HG03460 (cell line): ENCODE measurements at regions not wholly inside any gene's neighbourhood (a gene's known extent, or its start where the extent isn't known, plus 50 kb on each side); places are given as distances from the start of the nearest gene placed in this dataset.

ENCODE experiments used
- ATAC-seq: cut with Tn5 transposase; IDR thresholded peaks from one replicate; pipeline ENCODE4 v1.9.1; 2021; ENCODE audit not compliant: unreplicated experiment

DNA sequence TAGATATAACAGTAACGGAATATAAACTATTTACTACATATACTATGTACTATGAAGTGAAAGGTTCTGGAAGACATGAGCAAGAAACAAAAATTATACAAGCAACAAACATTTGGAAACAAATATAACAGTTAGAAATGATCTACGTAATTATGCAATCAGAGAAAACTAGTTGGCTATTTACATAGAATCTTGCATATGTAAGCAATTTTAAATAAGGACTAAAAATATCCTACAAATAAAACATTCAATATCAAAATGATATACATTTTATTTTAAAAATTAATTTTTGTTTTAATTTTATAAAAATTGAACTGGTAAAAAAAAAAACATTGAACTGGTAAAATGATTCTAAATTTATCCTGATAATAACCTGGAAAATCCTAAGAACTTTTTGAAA lies 642.5 kb upstream of the PCDH10 start:
- no peak for ATAC-seq

DNA sequence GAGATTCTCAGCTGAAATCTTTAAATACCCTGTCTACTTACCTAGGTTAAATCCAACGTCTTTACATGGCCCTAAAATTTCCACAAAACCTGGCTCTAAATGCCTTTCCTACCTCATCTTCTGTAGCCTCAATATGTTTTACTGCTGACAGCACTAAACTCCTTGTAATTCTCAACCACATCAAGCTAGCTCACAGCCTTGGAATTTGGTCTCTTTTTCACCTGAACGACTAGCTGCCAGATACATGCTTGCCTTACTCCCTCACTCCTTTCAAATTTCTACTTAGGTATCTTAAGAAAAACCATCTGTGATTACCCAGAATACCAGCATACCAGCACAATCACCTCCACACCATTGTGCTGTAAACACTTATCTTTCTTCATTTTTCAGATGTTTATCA lies 635.6 kb upstream of the PCDH10 start:
- no peak for ATAC-seq

DNA sequence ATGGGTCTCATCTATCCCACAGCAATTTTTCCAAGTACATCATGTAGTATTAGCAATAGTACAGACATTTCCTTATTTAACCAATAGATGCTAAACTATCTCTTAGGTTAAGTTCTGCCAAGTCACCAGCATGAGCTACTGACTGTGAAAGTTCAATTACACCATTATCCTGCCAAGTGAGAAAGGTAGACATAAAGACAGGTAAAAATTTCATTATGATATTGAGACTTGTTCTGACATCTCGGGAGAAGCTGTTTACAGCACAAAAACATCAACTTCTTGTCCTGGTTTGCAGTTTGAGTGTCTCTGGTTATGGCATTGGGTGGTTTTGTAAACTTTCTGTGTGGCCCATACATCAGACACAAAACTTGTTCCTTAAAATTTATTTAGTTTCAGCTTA lies 622.4 kb upstream of the PCDH10 start:
- ATAC-seq: no peak

DNA sequence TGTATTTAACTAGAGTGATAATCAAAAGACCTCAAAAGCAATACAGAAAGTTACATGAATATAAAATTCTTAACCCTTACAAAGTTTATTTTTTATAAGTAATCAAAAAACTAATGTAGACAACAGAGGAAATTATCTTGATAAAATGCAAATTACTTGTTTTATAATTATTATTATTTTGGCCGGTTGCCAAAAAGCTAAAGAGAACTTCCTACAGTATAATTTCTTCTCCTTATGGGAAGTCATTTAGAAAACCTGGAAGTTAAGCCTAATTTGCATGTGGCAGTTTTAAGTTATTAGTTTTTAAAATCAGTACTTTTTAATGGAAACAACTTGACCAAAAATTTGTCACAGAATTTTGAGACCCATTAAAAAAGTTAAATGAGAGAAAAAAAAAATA lies 621.3 kb upstream of the PCDH10 start:
- no peak for ATAC-seq

DNA sequence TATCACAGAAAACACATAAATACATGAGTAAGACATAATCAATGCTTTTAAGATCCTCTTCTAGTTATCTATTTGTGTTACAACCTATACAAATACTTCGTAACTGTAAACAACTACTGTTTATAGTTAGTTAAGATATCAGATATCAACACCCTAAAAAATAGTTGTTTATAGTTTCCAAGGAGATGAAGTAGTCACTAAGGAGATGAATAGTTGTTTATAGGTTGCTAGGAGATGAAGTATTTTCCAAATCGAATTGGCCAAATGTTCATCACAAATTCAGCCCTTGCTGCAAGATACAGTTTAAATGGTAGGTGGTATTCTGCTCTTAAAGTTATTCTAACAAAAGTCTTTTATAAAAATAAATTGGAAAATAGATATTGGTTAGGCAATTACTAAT lies 618.2 kb upstream of the PCDH10 start:
- ATAC-seq: no peak

DNA sequence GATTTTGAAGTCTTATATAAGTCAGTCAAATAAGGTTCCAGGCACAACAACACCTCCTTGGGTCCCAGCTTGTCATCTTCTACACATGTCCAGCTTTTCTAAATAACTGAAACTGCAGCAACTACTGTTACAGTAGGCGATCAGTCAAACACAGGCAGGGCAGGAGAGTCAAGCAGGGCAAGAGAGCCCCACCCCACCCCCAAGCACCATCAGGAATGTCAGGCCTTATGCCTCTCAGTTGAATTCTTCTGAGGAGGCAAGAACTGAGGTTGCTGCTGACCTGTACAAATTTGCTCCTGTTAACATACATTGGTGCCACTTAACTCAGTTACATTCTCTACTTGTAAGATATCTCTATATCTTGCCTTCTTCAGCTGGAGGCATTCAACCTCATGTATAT lies 608.8 kb upstream of the PCDH10 start:
- ATAC-seq: no peak

DNA sequence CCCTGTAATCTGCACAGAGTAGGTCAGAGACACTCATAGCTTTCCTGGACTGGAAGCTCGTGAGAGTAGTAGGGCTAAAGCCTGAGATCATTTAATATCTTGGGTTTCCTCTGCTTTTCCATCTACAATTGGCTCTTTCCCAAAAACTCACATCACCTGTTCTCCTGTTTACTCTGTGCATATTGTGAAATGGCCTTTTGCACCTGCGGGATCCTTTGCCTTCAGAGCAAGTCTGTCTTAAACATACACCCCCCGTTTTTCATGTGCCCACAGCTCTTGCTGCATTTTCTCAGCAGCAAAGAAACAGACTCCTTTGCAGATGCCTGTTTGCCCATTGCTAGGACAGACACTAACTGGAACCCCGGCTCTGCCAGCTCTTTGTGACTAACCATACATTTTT lies 608.3 kb upstream of the PCDH10 start:
- no peak for ATAC-seq

DNA sequence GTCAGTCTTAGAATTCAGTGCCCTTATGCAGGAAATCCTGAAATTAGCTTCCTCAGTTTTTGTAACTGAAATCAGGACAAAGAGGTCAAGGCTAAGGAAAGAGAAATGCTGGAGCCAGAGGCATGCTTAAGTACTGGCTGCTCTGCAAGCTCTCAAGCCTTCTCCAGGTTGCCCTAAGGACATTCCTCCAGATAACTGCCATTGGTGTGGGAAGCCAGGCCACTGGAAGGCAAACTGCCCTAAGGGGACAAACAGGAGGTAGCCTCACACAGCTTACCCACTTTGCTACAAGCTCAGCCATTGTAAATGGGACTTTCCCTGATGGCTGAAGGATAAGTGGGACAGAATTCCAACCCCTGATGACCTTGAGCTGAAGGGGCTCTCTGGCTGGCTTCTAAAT lies 606.9 kb upstream of the PCDH10 start:
- ATAC-seq: no peak

DNA sequence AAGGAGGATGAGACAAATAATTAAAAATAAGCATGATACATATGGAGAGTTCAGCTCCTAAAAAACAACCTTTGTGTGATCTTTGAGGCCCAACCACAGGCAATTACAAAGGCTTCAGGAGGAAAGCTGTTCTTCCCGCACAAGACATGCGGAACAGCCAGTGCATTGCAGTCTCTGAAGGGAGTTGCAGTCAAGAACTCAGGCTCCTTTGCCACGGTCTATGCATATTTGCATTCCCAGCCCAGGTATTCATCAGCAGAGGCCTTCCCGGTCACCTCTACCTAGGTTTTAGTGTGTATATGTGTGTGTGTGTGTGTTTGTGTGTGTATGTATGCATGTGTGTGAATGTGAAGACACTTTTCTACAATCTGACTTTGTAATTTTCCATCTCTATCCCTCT lies 600.6 kb upstream of the PCDH10 start:
- ATAC-seq: no peak

DNA sequence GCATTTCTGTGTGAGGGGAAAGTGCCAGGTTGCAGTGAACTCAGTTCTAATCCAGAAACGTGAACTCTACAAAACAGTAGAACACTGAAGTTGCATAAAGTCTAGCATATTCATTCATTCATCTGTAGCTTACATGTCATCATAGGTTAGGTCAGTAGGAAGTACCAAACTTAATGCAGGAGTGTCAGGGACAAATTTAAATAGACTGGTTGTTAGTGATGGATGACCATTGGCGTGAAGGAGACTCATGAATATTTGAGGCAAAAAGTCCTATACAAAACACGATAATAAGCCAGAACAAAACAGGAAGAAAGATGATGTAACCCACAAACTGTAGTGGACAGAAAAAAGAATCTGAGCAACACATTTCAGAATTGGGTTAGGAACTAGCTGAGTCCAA lies 592.8 kb upstream of the PCDH10 start:
- no peak for ATAC-seq

DNA sequence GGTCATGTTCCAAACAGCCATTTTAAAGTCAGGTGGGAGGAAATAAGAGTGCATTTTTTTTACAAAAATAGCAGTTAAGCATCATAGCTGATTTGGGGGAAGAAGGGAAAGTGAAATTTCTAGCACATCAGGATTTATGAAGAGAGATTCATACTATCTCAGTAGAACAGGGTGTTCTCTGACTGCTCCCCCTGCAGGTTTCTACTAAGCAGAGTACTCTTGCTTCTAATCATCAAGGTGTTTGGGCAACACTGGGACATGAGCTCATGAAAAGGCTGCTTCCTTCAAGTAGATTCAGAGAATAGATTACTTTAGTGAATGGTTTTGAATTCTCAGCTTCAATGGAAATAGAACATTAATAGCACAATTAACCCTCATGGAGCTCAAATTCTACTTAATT lies 591.4 kb upstream of the PCDH10 start:
- ATAC-seq: no peak

DNA sequence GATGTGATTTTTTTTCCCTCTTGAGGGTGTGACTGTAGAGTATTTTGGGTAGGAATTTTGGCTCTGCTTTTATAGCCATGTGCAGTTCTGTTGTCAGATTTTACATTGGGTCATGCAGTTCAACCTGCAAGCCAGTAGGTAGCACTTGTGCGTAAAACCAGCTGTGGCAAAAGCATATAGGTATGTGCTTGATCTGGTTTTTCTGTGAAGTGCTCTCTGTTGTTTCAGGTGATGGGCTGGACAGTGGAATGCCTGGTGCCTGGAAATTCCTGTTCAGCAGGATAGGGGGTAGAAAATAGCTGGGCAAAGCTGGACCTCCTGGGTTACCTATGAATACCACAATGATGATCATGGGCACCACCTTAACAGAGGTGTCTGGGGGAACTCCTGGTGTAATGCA lies 584.2 kb upstream of the PCDH10 start:
- ATAC-seq: no peak

DNA sequence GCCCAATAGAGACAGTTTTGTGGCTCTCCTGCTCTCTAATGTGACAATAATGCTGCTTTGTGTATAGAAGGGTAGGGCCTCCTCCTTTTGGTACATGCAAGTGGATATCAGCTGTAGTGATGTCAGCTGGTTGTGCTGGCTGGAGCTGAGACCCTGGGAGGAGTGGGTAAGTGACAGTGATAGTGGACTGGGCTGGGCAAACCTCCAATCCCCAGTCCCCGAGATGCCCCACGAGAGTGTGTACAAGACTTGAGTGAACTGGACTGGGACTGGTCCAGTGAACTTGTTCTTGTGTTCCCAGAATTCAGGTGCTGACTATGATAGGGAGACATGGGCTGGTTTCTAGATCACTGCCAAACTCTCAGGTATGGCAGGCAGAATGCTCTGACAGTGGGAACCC lies 583.6 kb upstream of the PCDH10 start:
- no peak for ATAC-seq

DNA sequence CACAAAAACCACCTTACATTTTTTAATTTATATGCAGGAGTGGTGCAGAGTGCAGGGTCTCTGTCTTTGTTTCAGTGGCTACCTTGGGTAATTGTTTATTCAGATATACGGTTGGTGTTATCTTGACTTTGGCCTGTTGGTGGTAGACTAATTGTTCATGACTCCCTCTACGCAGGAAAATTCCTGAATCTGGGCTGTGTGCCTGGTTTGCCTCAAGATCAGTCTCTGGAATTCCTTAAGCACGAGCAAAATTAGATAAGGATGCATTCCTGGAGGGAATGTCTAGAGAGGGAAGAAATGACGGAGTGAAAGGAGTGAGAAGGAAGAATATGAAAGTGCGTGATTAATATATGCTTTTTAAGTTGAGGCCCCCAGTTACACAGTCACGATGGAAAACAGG lies 576.9 kb upstream of the PCDH10 start:
- no peak for ATAC-seq

DNA sequence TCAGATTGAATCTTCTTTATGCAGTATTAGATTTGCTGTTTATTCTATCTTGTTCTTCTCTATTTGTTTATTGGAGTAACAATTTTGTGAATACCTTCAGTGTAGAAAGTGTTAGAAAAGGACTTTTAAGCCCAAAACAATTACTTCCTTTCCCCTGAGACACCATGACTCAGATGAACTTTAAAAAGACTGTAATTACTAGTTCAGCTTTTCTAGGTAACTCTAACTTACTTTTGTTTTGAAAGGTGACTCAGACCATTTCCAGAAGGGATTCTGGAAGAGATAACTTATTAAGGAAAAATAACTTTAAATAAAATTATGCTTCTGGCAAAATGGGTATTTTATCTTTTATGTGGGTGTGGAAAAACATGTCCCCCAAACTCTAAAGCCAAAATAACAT lies 561.5 kb upstream of the PCDH10 start:
- ATAC-seq: no peak

DNA sequence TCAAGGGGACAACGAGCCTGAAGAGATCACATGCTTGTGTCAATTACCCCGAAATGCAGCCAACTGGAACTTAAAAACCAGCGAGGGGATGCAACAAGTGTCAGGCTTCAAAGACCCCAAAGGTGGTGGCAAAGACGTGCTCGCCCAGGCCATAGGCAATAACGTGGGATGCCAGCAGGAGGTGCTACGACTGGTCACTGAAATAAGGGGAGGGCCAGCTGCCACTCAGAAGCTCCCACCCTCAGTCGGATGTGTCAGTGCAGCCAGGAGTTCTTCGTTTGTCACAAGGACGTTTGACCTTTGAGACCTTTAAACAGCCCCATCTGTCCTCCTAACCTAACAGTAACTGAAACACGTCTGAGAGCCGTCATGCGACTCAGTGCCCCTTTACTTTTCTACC lies 556.8 kb upstream of the PCDH10 start:
- no peak for ATAC-seq

DNA sequence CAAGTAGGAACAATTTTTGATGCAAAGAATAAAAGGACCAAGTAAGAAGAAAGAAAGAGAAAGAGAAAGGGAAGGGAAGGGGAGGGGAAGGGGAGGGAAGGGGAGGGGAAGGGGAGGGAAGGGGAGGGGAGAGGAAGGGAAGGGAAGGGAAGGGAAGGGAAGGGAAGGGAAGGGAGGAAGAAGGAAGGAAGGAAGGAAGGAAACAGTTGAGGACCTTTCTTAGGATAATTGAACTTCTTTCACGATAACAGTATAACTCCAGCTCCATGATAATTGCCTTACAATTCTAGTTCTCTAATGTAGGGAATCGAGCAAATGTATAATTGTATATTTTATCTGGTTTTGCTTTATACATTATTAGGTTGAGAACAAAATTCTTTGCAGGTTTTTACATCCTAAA lies 556.2 kb upstream of the PCDH10 start:
- no peak for ATAC-seq

DNA sequence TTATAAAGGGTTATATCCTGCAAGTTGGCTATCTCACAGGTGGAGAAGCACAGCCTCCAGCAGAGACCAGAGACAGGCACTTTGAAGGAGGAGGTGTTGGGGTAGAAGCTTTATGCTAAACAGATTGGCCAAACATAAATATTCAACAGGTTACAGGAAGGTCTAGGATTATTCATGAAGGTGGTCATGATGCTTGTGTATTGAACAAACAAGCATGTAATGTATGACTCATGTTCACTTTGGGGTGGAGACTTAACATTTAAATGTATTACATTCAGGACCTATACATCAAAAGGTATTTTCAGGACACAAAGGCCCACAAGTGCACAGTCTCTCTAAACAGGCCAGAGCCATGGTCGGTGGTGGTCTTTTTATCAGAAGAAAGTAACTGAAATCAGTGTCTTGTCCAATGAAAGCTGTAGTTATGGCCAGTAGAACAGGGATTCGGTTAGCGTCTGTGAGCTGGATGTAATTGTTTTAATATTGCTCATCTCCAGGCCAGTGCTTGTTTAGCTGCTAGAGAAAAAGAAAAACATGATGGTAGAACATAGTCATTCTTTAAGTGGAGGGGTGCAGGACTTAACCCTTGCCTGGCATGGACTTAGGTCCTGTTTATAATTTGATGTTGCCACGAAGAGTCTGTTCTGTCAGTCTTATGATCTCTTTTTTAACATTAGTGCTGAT lies 555.2 kb upstream of the PCDH10 start:
- ATAC-seq: no peak

DNA sequence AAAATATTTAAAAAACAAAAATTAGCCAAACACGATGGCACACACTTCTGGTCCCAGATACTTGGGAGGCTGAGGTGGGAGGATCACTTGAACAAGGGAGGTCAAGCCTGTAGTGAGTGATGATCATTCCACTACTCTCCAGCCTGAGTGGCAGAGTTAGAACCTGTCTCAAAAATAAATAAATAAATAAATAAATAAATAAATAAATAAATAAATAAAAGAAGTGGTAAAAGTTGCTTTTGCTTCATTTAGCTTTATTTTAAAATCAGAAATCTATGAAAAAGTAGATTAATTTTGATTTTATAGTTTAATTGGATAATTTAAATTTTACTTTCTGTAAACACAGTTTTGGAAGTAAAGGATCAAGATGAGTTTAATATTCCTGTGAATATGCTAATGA lies 552.9 kb upstream of the PCDH10 start:
- no peak for ATAC-seq

DNA sequence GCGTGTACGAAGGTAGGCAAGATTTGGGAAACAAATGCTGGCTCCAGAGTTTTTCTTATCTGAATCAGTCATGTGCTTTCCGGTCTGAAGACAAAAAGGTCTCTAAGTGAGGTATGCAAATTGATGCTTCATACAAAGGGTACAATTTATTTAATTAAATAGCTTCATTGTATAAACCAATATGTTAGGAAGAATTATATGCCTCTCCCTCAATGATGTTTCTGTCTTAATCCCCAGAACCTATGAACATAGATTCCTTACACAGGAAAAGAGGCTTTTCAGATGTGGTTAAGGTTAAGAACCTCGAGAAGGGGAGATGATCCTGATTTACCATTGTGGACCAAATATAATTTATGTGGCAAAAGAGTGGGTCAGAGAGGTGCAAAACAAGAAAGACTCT lies 543.5 kb upstream of the PCDH10 start:
- no peak for ATAC-seq

DNA sequence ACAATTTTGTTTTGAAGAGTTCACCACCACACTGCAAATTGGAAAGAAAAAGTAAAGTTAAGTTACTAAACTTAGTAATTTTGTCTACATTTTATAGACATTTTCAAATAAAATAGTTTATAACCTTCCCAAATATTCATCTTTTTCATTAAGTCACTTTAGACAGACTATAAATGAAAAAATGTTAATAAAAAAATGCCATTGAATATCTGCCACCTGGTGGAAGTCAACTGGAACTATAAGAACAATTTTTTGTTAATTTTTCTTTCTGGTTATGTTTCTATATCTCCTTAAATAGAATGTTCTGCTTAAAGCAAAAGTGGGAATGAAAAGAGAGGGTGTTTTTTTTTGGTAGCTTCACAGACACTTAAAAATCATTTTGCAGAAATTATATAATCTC lies 534.4 kb upstream of the PCDH10 start:
- no peak for ATAC-seq

DNA sequence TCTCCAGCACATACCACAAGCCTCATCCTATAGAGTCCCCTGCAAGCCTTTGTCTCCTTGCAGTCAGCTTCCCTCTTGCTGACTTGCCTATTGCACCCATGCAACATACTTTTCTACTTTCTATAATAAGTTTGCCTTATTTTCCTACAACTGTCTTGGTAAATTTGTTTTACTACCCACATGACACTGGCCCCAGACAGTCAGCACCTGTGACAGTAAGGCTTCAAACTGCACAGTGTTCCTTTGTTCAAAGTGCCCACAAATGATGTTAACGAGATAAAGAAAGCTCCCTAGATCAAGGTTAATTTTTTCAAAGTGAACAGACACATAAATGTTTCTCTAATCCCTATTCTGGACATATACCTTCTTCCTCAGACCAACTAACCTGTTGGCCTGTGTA lies 529.1 kb upstream of the PCDH10 start:
- no peak for ATAC-seq

DNA sequence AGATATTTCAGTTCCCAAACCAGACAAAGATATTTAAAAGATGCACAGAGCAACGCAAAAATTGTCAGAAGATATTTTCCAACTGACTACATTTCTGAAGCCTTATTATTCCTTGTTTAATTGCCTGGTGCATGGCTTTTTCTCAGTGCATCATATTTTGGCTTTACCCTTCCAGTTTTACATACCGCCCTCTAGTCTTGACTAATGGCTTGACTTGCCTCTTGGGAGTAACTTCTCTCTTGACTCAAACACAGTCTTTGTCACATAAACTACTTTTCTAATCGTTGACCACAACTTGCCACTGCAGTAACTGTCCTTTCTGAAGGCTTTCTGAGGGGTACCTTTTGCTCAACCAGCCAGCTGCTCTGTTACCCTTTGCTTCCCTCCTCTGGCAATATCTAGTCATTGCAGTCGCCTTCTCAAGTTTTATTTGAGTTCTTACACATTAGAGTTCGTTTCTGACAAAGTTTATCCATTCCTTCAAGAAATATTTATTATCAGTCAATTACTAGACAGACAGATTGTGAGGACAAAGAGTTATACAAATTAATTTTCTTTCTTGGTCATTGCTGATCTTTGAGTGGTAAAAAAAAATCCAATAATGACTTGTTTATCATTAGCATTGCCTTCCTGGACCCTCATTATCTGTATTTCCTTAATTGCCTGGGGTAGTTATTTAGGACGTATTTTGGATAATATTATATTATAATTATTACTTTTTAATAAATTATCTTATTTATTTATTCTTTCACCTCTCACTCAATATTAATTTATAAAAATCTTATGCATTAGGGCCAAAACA lies 506.9 kb upstream of the PCDH10 start:
- peak; percentile 47 for ATAC-seq
